Germinal center (tissue), 1 donor: ENCODE measurements at regions not wholly inside any gene's neighbourhood (a gene's known extent, or its start where the extent isn't known, plus 50 kb on each side); places are given as distances from the start of the nearest gene placed in this dataset.
"Not testable (repeated sequence)": the region's sequence is repeated elsewhere in the genome, so short reads cannot be mapped to it uniquely, and the experiment has no call there.

Source experiments
- DNase-seq: peaks from one replicate; pipeline ENCODE4 v3.0.0; 2012; ENCODE audit warnings: mixed read lengths, low spot score

DNA sequence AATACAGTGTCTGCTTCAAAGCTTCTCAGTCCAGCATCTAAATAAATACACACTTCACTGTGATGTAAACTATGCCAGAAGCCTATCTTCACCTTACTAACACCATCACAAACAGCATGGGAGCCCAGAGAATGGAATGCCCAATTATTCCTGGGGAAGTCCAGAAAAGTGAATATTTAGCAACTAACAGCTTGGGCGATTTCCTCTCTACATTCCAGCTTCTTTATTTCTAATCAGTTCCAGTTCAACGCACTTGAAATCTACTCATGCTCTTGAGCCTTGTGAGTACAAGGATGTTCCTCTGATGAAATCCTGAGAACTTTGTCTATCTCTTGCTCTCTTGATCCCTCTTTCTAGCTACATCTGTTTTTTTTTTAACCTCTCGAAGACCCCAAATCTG is 100.4 kb upstream of the C9orf72 start:
- DNase-seq = no peak

DNA sequence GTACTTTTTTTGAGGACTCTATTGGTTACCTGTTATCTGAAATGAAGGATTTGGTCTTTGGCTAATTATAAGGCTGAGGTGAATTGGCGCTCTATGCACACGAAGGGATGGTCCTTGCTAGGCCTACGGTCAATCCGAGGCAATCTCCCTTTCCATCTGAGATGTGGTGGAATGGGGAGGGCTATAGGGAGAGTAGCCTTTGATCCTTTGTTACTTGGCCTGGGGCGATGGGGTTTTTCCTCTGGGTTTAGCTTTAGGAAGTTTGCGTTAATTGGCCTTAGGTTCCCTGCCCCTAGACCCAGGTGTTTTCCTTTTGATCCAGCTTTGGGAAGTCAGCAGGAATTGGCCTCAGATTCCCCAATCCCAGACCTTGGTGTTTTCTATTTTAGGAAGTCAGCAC is 102.1 kb upstream of the C9orf72 start:
- DNase-seq = no peak

DNA sequence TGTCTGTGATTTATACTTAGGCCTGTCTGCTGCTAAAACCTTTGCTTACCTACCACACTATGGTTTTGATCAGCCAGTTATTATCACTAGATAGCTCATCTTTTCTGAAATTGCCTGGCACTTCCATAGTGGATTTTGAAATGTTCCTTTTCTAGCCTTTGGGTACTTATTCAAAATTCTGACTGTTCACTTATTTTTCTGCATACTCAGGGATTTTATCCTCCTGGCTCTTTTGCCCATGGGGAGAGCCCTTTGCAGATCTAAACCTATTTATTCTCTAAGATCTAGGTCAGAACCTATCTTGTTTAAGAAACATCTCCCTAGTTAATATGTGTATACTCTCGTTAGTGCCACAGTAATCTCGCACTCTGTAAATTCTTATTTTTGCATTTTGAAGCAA is 103.5 kb upstream of the C9orf72 start:
- DNase-seq = no peak

DNA sequence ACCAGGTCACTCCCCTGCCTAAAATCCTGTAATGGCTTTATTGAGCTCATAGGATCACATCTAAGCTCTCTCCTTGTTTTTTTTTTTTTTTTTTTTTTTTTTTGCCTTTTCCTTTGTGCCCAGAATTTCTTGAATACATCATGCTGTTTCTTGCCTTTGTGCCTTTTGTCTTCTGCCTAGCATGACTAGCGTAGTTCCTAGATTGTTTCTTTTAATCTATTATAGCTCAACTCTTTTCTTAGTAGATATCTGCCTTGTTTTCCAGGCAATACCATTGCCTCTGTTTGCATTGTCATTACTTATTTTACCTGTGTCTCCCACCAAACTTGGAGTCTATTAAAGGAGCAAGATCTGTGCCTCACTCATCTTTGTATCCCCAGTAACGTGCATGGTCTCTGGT is 106.1 kb upstream of the C9orf72 start:
- no peak for DNase-seq

DNA sequence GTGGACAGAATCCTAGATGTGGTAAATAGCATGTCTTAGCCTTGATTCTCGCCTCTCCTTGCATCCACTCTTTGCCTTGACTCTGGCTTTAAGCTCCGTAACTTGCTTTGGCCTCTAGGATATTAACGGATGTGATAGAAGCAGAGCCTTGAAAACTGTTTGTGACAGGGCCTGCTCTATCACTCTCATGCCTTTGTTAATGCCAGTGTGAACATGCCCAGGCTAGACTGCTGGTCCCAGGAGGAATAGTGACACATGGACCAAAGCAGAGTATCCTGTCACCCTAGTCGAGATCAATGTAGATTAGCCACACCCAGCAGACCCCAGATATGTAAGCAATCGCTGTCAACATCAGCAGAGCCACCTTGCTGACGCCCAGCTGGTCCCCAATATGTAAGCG is 109.9 kb upstream of the C9orf72 start:
- no peak for DNase-seq

DNA sequence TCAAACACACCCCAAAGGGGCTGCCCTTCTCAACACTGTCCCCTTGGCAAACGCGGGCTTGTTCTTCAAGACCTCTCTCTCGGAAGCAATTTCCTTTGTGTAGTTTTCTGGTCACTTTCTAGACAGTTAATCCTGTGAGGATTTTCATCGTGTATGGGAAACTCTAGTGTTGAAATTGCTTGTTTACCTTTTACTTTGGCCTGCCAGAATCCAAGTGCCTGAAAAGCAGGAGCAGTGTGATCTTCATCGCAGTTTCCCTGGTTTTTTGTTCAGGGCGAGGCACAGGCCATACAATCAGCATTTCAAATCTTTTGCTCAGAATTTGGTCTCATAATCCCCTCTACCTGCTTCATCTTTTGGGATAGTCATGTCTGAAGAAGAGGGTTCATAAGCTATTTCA is 115.7 kb upstream of the C9orf72 start:
- no peak for DNase-seq

DNA sequence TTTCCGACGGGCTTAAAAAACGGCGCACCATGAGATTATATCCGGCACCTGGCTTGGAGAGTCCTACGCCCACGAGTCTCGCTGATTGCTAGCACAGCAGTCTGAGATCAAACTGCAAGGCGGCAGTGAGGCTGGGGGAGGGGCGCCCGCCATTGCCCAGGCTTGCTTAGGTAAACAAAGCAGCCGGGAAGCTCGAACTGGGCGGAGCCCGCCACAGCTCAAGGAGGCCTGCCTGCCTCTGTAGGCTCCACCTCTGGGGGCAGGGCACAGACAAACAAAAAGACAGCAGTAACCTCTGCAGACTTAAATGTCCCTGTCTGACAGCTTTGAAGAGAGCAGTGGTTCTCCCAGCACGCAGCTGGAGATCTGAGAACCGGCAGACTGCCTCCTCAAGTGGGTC is 117.5 kb upstream of the C9orf72 start:
- DNase-seq = not testable (repeated sequence)

DNA sequence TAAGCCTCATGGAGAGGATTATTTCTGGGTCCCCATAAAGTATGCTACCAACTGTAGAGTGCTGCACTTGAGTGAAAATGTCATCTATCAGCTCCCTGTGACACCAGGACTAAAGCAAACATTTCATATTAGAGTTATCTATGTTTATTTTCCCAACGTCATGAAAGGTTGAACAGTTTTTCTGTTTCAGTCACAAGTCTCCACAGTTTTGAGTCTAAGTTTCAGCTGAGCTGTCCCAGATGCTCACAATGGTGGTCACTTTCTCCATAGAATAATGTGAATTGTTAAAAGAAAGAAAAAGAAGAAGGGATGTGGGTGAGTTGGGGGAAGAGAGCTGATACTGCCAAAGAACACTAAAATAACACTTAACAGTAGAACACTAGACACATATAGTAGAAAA is 126.3 kb upstream of the C9orf72 start:
- no peak for DNase-seq

DNA sequence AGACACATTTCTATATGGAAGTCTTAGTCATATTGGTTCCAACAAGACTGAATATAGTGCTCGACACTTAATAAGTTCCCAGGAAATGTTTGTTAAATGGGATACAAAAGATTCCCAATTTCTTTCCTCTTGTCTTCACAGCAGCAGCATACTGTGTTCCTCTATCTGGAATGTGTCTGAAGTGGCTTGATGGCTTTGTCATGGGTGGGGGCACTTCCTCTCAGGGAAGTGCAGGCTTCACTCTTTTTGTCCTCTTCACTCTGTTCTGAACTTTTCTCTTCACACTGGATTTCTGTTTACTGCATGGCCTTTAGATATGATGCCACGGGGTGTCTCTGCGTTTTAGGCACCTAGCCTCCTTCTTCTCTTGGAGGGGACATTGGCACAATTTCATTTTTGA is 127.7 kb upstream of the C9orf72 start:
- no peak for DNase-seq

DNA sequence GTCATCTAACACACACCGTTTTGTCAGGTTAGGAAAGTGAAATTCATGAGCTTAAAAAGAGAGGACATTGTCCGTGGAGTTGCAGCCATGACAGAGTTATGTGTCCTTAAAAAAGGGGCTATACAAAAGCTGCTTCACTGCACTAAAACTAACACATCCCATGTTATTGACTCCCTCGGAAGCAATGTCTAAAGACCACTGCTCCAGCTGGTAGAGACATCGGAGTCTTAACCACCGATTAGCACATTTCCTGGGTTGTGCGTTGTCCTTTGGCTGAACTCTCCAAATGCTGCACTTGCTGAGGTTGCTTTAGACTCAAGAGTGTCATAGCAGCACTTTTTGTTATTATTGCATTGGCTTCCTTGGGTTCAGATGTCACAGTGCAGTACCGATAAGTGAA is 128.3 kb upstream of the C9orf72 start:
- DNase-seq = no peak

DNA sequence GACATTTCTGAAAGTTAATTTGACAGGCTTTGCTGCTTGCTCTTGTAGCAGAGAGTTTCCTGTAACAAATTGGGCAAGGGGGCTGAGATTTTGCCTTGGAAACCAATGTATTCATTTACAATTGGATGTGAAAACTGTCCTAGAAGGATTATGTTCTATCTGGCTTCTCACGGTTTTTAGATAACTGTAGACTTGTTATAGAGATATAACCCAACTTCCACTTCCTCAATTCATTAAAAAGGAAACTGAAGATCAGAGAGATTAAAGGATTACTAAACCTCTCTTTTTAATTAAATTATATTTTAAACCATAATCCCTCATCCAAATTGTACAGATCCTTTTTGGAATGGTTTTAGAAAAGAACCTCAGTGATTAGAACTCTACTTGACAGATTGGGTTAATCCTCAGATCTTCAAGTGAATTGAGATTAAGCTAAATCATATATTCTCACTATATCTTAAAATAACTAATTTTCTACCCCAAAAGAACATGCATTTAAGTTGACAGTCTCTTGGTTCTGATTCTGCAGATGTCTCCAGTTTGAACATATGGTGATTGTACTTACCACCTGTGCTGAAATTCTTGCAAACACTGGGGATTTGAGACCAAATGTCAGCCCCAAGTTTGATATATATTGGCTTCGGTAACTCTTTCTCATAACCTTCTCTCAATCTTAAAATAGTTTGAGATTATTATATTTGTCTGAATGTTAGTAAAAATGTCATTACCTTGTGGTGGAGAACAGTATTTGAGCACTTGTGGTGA is 130.1 kb upstream of the C9orf72 start:
- DNase-seq = no peak

DNA sequence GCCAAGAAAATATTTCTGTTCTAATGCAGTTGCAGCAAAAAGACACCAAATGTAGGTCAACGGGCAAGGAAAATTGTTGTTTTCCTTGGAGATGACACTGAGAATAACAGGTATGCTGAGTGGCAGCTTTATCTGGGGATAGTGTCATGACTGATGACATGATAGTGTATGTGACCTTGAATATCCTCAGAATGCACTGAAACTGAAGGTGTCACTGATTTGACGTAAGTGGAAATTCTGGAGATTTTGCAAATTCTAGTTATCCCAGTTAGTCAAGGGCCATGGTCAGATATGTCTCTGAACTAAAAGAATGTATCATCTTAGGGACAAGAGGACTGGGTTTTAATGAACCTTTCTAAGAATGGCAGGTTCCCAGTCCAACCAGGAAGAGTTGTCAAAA is 138.0 kb upstream of the C9orf72 start:
- DNase-seq = no peak

DNA sequence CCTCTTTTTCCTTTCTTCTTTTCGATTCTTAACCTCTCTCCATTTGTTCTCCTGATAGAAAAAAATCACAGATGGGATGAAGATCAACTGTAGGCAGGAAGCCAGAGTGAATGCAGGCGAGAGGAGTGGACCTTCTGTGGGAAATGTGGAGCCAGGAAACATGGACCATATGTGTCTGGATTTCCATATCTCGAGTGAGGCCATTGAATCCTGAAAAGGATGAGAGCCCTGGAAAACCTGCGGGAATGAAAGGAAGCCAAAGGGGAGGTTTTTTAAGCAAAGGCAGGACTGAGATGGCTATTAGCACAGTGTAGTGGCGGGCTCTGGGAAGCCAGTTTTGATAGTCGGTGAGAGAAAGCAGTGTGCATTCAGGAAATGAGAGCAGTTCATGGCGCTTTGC is 139.5 kb upstream of the C9orf72 start:
- DNase-seq = no peak

DNA sequence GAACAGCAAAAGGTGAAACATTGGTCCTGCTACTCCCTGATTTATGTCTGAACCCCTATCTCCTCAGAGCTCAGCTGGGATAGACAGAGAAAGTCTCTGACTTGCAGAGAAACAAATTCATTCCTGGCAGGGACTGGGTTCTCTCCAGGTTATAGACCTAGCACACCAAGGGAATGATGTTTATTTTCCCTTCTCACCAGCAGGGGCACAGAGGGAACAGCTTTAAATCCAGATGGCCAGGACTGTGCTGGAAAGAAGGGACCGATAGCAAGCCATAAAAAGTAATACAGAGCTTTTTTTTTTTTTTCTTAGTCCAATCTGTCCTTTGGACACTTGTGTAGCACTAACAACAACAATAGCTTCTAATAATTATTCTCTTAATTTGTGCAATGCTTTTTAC is 141.1 kb upstream of the C9orf72 start:
- no peak for DNase-seq

DNA sequence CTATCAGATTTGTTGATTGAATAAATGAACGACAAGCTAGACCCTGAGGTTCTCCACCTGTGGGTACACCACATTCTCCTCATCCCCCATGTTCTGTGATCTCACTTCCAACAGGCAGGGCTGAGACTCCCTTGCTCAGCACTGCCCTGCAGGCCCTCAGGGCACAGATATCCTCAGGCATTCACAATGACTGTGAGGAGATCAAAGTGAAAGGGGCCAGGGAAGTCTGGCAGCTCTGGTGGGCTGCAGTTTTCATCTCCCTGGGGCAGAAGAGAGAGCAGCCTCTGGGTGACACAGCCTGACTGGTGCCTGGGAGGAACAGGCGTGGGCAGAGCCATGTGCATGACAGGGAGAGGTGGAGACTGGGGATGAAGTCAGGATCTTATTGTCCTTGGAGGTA is 142.4 kb upstream of the C9orf72 start:
- DNase-seq = no peak

DNA sequence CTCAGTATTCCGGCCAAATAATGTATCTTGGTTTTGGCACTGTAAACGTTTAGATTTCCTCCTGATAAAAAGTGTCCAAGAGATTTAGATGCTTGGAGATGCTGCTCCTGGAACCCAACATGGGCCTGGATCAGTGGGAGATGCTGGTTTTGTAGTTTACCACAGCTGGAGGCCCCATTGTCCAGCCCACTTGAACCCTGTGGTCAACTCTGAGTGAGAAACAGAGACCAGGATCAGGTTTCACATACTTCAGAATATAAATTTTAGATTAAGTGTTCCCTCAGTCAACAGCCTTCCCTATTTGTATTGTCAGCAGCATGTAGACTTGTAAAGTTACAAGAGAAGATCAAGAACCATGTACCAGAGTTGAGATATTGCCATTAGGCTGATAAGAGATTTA is 144.7 kb upstream of the C9orf72 start:
- no peak for DNase-seq

DNA sequence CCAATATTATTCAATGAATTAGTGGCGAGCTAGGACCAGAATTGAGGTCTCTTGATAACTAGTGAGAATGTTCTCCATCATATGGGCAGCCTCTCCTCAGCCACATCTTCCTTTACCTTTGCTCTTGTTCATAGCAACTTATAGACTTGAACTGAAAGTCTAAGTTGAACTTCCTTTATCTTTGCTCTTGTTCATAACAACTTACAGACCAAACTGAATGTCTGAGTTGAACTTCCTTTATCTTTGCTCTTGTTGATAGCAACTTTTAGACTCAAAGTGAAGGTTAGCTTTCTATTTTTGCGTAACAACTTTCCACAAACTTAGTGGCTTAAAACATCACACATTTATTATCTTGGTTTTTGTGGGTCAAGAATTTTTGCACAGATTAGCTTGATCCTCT is 146.4 kb upstream of the C9orf72 start:
- DNase-seq = no peak

DNA sequence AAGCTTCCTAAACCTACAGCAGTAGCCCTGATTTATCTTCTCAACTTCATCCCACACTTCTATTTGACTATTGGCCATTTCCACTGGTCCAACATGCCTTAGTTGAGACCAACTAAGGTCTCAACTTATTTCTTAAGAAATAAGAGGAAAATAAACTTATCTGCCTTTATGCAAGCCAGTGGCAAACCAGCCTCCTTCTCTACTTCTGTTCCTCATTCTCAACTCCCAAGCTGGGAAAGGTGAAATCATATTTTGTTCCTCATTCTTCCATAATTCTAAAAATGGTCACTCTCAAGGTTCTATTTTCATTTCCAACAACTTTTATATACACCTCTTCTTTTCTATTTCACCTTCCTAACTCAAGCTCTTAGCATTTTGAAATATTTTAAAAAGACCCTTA is 149.6 kb upstream of the C9orf72 start:
- DNase-seq = no peak

DNA sequence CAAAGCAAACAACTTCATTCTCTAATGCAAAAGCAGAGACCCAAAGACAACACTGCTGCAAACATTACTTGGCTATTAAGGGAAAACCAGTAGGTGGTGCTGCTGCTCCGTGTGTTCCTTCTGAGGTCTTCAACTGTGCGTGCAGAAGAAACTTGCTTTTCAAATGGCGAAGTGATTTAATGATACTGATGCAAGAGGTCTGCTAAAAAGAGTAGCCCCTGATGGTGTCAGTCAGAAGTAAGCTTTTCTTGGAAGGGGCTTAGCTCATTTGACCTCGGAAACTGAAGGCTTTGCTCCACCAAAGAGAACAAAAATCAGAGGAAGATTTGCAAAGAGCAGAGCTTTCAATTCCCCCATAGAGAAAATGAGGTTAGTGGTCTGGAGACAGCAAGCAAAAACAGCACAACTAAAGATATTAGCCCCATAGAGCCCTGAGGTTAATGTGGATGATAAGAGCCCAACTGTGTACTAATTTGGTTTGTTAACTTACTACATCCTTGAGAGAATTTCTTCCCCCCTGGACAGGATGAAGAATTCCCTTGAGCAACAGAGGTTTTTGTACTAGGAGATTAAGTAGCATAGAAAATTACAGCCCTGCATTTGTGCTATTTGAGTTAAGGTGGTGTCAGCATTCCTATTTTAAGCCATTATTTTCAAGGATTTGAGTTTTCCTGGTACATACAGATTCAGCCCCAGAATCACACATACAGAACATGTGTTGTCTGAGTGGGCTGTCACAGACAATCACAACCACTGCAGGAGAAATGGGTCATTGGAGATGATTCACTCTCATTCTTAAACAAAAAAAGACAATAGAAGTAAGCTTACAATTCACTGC is 153.2 kb upstream of the C9orf72 start:
- DNase-seq = peak; percentile 6

DNA sequence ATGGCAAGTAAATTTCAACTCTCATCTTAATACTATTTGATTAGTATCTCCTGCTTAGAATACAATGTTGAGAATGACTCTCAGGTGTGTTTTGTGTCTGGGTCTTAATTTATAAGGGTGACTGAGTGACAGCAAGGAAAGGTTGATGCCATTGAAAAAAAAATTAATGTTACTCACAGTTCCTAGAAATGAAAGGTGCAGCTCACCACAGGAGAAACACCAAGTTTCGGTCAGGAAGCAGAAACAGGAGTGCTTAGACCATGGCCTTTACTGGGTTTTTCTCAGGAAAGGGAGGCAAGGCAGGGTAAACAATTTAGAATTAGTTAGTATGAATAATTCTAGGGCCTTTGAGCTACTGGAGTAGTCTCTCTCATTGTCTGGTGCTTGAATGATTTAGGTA is 159.2 kb upstream of the C9orf72 start:
- no peak for DNase-seq

DNA sequence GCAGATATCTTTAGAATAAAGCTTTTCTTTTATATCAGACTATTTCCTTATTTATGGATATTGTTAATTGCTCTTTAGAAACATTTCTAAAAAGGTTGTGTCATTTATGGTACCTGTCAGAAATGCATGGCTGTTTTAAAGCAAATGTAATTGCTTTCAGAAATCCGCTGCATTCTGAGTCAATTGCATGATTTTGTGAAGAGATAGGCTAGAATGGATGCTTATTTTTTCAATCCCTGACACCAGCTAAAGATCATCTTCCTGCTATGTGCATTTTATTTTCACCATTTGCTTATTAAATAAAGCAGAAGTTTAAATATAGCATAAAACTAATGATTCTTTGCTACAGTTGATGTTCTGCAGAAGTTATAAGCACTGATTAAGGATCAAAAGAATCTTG is 170.2 kb upstream of the C9orf72 start:
- no peak for DNase-seq

DNA sequence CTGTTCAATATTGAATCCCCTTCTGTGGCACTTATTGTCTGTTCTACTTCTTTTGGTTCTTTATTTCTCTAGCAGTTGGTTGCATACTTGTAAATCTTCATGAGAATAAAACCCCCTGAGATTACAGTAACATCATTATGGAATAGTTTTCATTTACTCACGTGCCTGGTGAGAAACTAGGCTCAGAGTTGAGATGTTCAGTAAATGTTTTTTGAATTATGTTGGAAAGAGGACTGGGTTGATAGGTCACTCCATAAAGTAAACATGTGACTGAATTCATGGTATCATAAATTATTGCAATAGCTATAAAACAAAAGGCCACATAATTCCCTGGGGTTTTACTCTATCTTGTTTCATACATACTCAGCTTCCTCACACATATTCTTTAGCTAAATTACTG is 174.2 kb upstream of the C9orf72 start:
- DNase-seq = no peak

DNA sequence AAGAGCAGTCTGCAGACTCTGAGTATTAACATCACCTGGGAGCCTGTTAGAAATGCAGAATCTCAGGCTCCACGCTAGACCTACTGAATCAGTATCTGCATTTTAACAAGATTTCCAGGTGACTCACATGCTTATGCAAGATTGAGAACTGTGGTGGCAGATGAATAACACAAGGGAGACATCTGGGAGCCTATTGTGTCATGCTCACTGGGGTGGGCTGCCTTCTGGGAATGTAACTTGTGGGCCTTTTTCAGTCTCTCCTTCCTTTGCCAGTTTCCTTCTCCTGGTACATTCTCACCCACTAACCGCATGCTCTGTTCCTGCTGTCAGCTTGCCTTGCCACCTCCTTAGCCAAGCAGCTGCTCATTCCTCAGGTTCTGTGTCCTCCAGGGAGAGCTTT is 176.6 kb upstream of the C9orf72 start:
- no peak for DNase-seq

DNA sequence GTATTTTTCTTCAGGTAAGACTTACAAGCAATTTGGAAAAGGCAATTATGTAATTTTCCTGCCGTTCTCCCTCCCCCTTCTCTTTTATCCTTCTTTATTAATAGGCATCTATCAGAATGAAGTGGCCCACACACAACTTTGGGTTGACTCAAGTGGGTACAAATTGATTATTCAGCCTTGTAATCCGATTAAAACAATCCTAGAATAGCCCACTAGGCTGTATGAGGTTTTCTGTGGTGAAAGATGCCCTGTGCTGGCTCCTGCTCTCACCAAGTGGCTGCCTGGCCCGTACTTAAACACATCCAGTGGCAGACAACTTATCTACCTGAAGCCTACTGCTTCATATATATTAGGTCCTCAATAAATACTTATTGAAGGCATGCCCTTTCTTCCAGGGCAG is 177.3 kb upstream of the C9orf72 start:
- DNase-seq = no peak
